Lung microvascular endothelial cell (primary cell): ENCODE measurements at regions not wholly inside any gene's neighbourhood (a gene's known extent, or its start where the extent isn't known, plus 50 kb on each side); places are given as distances from the start of the nearest gene placed in this dataset.
"Not testable (repeated sequence)": the region's sequence is repeated elsewhere in the genome, so short reads cannot be mapped to it uniquely, and the experiment has no call there.

Source experiments
- DNase-seq, 2 donors: peaks; one replicate each; pipeline versions ENCODE4 v3.0.0 to v3.0.0-alpha.2; 2010; ENCODE audit warnings: low read depth in 2 of 2

DNA sequence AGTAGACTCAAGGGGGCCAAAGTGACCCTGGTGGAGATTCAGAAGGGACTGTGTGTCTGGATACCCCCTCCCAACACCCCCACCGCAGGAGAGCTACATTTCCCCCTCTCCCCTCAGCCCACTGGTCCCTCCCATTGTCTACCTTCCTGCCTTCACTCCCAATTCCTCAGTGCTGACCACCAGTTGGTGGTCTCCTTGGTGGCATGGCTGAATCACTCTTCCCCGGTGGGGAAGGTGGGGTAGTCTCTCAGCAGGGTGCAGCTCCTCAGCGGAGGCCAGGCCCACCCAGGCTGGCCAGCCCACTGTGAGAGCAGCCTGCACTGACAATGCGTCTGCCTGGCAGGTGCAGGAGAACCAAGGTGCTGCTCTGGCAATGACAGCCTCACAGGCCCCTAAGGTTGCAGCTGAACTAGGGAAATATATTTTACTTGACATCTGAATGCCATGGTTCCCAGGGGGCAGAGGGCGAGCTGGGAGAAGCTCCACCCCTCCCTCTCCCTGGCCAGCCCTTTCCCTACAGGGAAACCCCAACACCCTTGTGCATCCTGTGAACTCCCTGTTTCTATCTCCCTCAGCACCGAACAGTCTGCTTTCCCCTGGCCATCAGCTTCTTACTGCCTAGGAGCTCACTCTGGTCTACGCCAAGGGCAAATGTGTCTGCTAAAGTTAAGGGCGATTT, 62.6 kb upstream of the PAX8 start:
- DNase-seq = no peak

DNA sequence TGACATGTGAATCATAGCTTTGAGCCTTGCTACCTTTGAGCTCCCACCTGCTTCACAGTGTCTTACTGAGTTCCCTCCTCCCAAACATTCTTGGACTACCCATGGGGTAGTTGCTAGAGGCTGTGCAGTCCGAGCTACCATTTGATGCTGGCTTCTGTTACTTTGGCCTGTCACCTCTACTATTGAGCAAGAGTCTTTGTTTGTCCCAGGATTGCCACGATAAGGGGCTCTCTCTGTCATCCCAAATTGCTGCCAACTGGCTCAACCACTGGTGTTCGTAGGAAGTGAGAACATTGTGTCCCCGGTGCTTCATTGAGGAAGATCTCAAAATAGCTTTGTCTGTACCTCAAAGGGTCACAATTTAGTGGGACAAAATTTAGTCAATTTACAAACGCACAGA, 59.1 kb upstream of the PAX8 start:
- no peak for DNase-seq

DNA sequence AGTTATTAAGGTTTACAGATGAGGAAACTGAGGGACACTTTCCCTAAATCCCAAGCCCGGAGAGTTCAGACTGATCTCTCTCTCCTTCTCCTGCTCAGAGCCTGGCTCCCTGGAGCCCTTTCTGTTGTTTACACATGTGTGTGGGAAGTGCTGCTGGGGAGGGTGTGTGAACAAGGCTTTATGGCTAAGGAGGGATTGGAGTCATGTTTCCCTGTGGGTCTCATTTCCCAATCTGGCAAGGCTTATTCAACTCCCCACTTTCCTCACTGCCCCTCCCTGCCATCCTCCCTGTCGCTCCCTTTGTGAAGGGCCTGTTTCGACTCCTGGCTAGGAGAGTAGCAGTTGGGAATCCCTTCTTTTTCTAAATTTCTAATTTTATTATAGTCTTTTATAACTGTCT, 57.3 kb upstream of the PAX8 start:
- not testable (repeated sequence) for DNase-seq

DNA sequence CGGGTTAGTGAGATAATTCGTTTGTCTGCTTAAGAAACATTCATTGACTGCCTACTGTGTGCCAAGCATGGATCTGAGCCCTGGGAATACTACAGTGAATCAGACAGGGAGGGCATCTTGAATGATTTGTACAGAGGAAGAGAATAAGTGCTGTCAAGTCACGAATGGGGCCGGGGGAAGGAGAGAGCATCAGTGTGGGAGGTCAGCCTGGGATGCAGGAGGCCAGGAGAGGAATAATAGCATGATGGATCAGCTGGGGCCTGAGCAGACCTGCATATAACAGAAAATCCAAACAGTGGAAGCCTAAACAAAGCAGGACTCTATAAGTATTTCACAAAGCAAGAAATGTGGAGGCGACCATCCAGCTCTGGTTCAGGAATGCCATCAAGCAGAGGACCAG, 55.4 kb upstream of the PAX8 start:
- no peak for DNase-seq

DNA sequence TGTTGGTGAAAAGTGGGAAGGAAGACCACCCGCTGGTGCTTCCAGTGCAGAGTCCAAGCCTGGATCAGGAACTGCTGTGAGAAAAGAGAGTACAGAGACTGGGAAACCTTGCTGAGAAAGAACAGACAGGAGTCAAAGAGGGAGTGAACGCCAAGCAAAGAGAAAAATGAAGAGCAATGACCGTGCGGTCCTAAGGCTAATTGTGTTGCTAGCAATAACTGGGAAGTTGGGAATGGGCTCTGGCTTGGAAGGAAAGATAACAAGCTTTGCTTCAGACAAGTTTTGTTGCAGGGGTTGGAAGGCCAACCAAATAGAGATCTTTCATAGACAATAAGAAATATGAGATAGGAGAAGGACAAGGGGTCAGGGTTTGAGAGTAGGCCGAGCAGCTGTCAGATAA, 55.0 kb upstream of the PAX8 start:
- DNase-seq = not testable (repeated sequence)

DNA sequence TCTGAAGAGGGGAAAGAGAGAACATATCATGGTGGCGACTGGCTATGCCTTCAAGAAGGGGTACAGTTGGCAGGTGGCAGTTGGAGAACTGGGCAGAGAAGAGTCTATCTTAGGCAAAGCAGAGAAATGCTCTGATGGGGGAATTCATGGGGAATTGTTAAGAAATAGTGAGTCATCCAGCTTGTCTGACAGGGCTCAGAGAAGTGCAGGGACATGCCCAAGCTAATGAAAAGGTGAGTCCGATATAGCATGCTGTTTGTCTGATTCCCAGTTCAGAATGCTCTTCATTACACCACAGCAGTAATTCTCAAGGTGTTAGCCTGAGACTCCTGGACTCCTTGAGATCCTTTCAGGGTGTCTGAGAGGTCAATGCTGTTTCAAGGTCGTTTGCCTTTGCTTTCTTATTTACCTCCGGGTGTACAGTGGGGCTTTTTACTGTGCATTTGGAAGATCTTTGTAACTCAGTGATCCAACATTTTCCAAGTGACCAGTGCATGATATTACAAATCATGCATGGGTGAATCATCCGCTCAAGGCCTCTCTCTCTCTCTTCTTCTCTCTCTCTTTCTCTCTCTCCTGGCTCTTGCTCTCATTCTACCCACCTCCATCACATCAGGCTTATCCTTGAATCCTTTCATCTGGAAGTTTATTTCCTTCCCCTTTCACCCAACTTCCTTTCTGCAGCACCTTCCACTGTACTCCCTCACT, 51.5 kb upstream of the PAX8 start:
- not testable (repeated sequence) for DNase-seq

DNA sequence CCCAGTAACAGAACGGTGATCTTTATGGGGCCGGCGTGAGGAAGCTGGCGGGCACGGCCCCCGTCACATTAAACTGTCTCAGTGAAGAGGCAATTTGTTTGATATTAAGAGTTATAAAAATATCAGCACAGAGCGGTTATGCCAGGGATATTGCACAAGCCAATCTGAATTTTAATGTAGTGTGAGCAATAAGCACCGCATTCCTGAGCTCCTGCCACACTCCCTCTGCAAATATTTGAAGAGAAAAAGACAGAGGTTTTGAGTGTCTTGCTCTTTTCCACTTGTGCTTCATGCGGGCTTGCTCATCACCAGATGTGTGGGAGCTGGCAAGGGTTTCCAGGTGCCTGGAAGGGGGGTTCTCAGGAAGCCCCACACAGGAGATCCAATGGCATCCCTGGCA, 50.3 kb upstream of the PAX8 start:
- not testable (repeated sequence) for DNase-seq

DNA sequence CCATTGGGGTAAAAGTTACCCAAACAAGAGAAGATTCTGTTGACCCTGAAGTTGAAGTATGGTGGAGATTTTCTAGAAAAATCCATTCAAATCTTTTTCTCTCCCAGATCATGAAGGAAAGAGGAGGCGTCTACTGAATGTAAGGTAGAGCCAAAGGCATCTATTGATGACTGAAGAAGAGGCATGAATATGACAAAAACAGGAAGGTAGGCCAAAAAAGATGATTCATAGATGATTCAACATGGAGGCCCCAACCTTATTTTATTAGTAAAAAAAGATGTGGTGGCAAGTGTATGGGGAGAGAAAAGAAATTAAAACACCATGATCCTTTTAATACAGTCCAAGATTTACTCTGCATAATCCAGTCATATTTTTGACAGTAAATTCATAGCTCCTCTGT, 49.9 kb upstream of the PAX8 start:
- DNase-seq = not testable (repeated sequence)
